ENCODE measurements at regions not wholly inside any gene's neighbourhood (a gene's known extent, or its start where the extent isn't known, plus 50 kb on each side); places are given as distances from the start of the nearest gene placed in this dataset.

GRCh38 chr16:5781436-5781835, 683.8 kb upstream of the EEF2KMT start:
- TF ChIP-seq CTCF (conservative IDR thresholded peaks at IDR 0.05; ENCODE audit: low read depth, low read length) (no peak), EZH2 (IDR thresholded peaks at IDR 0.05; ENCODE audit: low read length, unreplicated experiment) (no peak)
